Fibroblast of villous mesenchyme (primary cell): ENCODE measurements at regions not wholly inside any gene's neighbourhood (a gene's known extent, or its start where the extent isn't known, plus 50 kb on each side); places are given as distances from the start of the nearest gene placed in this dataset.
"Not testable (repeated sequence)": the region's sequence is repeated elsewhere in the genome, so short reads cannot be mapped to it uniquely, and the experiment has no call there.

Experiments used
- DNase-seq: peaks from one replicate; pipeline ENCODE4 v3.0.0-alpha.2; 2010; ENCODE audit warnings: low read depth
- H3K4me3 ChIP-seq: 2 replicates; pipeline ENCODE4 v1.5.1; 2011; ENCODE audit warnings: low read depth, mild to moderate bottlenecking, low read length
- CTCF ChIP-seq: IDR thresholded peaks from 2 replicates; pipeline ENCODE4 v1.5.1; 2012; ENCODE audit warnings: low read depth, mild to moderate bottlenecking, low read length; ENCODE audit not compliant: insufficient read depth

- no peak overlapping the region for H3K4me3 ChIP-seq
- TF ChIP-seq CTCF, result no peak
- DNase-seq, result no peak
Measured at GRCh38 chr4:187086151-187086550, 362.5 kb upstream of the FAT1 start.

- no peak for DNase-seq
- TF ChIP-seq CTCF, result no peak
- no peak overlapping the region for H3K4me3 ChIP-seq
Measured at GRCh38 chr4:187088070-187088799, 364.6 kb upstream of the FAT1 start.

DNA sequence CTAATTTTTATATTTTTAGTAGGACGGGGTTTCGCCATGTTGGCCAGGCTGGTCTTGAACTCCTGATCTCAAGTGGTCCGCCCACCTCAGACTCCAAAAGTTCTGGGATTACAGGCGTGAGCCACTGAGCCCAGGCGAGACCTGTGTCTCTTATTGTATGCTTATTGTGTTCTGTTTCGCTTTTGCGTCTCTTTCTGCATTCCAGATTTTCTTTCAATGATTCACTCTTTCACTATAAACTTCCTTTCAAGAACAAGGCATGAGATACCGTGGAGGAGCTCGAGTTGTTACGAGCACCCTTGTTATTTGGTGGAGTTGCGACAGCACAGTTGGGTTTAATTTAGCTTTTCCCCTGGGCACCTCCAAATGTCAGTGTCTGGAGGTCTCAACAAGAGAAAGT, 366.7 kb upstream of the FAT1 start:
- DNase-seq, result peak; percentile 23
- no peak for TF ChIP-seq CTCF
- H3K4me3 ChIP-seq, result no peak overlapping the region

DNA sequence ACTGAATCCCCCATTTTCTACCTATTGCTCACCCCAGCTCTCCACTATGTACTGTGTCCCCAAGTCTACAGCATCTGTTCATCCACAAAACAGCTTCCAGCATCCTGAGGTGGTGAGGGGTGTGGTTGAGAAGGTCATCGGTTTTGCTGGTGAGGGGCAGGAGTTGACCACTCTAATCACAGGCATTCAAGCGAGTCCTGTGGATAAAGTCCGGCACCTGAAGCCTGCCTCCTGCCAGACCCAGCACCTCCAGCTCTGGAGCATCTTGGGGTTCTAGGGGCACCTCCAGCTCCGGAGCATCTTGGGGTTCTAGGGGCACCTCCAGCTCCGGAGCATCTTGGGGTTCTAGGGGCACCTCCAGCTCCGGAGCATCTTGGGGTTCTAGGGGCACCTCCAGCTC, 367.2 kb upstream of the FAT1 start:
- not testable (repeated sequence) for DNase-seq, H3K4me3 ChIP-seq

- no peak for DNase-seq
- H3K4me3 ChIP-seq, result no peak overlapping the region
- no peak for TF ChIP-seq CTCF
Measured at GRCh38 chr4:187094144-187094543, 370.5 kb upstream of the FAT1 start.

DNA sequence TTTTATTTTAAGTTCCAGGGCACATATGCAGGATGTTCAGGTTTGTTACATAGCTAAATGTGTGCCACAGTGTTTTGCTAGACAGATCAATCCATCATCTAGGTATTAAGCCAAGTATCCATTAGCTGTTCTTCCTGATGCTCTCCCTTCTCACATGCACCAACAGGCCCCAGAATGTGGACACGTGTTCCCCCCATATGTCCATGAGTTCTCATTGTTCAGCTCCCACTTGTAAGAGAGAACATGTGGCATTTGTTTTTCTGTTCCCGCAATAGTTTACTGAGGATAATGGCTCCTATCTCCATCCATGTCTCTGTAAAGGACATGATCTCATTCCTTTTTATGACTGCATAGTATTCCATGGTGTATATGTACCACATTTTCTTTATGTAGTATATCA, 374.8 kb upstream of the FAT1 start:
- DNase-seq, result no peak
- H3K4me3 ChIP-seq, result no peak overlapping the region
- TF ChIP-seq CTCF, result no peak

DNA sequence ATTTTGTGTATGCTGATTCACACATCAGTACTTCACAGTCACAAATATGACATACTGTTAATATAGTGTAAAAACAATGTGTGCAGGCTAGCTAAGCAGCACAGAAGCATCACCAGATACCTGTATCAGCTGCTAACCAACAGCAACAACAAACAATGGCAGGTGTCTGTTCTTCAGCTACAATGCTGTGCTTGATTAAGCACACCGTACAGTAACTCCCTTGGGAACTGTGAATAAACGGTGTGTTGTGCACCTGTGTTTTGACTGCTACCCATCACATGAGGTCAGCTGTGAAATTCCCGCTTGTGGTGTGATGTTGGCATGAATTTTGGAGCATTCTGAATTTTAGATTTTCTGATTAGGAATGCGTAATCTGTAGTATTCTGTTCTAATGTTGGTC, 379.7 kb upstream of the FAT1 start:
- TF ChIP-seq CTCF, result no peak
- DNase-seq, result no peak
- H3K4me3 ChIP-seq, result no peak overlapping the region
